ENCODE measurements at regions not wholly inside any gene's neighbourhood (a gene's known extent, or its start where the extent isn't known, plus 50 kb on each side); places are given as distances from the start of the nearest gene placed in this dataset.

DNA sequence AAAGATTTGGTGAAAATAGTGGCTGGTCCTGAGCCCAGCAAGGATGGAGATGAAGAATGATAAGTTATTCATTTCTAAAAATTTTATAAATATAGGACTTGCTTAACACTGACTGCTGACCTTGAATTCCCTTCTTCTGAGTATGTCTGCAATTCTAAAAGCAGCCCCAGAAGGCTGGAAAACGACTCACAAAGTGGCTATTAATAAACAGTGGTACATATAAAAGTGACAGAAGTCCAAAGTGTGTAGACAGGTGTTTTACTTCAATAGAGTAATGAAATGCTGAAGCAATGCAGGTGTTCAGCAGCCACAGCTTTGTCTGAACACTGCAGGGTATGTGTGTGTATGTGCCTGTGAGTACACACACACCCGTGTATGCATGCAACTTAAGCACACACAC, 219.0 kb upstream of the NRIP1 start:
- TF ChIP-seq, protein P1, sequence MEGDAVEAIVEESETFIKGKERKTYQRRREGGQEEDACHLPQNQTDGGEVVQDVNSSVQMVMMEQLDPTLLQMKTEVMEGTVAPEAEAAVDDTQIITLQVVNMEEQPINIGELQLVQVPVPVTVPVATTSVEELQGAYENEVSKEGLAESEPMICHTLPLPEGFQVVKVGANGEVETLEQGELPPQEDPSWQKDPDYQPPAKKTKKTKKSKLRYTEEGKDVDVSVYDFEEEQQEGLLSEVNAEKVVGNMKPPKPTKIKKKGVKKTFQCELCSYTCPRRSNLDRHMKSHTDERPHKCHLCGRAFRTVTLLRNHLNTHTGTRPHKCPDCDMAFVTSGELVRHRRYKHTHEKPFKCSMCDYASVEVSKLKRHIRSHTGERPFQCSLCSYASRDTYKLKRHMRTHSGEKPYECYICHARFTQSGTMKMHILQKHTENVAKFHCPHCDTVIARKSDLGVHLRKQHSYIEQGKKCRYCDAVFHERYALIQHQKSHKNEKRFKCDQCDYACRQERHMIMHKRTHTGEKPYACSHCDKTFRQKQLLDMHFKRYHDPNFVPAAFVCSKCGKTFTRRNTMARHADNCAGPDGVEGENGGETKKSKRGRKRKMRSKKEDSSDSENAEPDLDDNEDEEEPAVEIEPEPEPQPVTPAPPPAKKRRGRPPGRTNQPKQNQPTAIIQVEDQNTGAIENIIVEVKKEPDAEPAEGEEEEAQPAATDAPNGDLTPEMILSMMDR (IDR thresholded peaks at IDR 0.05 in 2 of 3, conservative IDR thresholded peaks at IDR 0.05 in 1 of 3; ENCODE audit: insufficient read depth in 2 of 3, low read depth in 1 of 3, low read length in 3 of 3), result no peak
- TF ChIP-seq, protein P2, sequence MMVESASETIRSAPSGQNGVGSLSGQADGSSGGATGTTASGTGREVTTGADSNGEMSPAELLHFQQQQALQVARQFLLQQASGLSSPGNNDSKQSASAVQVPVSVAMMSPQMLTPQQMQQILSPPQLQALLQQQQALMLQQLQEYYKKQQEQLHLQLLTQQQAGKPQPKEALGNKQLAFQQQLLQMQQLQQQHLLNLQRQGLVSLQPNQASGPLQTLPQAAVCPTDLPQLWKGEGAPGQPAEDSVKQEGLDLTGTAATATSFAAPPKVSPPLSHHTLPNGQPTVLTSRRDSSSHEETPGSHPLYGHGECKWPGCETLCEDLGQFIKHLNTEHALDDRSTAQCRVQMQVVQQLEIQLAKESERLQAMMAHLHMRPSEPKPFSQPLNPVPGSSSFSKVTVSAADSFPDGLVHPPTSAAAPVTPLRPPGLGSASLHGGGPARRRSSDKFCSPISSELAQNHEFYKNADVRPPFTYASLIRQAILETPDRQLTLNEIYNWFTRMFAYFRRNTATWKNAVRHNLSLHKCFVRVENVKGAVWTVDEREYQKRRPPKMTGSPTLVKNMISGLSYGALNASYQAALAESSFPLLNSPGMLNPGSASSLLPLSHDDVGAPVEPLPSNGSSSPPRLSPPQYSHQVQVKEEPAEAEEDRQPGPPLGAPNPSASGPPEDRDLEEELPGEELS (CRISPR knock-in tag; IDR thresholded peaks at IDR 0.05; ENCODE audit: borderline replicate concordance), result no peak
- TF ChIP-seq NFRKB (IDR thresholded peaks at IDR 0.05; ENCODE audit: low read depth) (no peak), EZH2 (IDR thresholded peaks at IDR 0.05; ENCODE audit: borderline replicate concordance, low read depth, low read length) (no peak), PTTG1 (tag; IDR thresholded peaks at IDR 0.05; ENCODE audit: low read depth) (no peak), MAFG (tag; conservative IDR thresholded peaks at IDR 0.05) (no peak)
- TF ChIP-seq, protein P3, sequence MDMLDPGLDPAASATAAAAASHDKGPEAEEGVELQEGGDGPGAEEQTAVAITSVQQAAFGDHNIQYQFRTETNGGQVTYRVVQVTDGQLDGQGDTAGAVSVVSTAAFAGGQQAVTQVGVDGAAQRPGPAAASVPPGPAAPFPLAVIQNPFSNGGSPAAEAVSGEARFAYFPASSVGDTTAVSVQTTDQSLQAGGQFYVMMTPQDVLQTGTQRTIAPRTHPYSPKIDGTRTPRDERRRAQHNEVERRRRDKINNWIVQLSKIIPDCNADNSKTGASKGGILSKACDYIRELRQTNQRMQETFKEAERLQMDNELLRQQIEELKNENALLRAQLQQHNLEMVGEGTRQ (CRISPR knock-in tag; IDR thresholded peaks at IDR 0.05), result no peak
